Astrocyte (in vitro differentiated cells and primary cell): ENCODE measurements at regions not wholly inside any gene's neighbourhood (a gene's known extent, or its start where the extent isn't known, plus 50 kb on each side); places are given as distances from the start of the nearest gene placed in this dataset.
"Not testable (repeated sequence)": the region's sequence is repeated elsewhere in the genome, so short reads cannot be mapped to it uniquely, and the experiment has no call there.

ENCODE experiments used
- DNase-seq: peaks from one replicate; pipeline ENCODE4 v3.0.0-alpha.2; 2010; ENCODE audit warnings: low read depth
- FAIRE-seq: peaks from 2 replicates; lab custom pipeline; 2011; peaks lifted over from hg19 to GRCh38; lab: Jason Lieb, UNC
- H2AFZ ChIP-seq: 2 replicates; pipeline ENCODE4 v1.6.0; 2012; ENCODE audit warnings: low read depth, low read length, inconsistent platforms
- H3K27ac ChIP-seq: 2 replicates; pipeline ENCODE4 v1.5.1; 2011; ENCODE audit warnings: low read depth, low read length, inconsistent platforms
- H3K27me3 ChIP-seq: 2 replicates; pipeline ENCODE4 v1.6.0; 2011; ENCODE audit warnings: low read length, inconsistent platforms; ENCODE audit not compliant: insufficient read depth
- H3K36me3 ChIP-seq: 2 replicates; pipeline ENCODE4 v1.5.1; 2011; ENCODE audit warnings: low read length, inconsistent platforms; ENCODE audit not compliant: insufficient read depth
- H3K4me1 ChIP-seq: 2 replicates; pipeline ENCODE4 v1.5.1; 2011; ENCODE audit warnings: low read length, inconsistent platforms; ENCODE audit not compliant: insufficient read depth
- H3K4me2 ChIP-seq: 2 replicates; pipeline ENCODE4 v1.6.0; 2012; ENCODE audit warnings: low read length, inconsistent platforms
- H3K4me3 ChIP-seq: 2 replicates; pipeline ENCODE4 v1.5.1; 2011; ENCODE audit warnings: low read depth, mild to moderate bottlenecking, low read length, inconsistent platforms; ENCODE audit not compliant: insufficient read depth
- H3K79me2 ChIP-seq: 2 replicates; pipeline ENCODE4 v1.6.0; 2012; ENCODE audit warnings: mild to moderate bottlenecking, low read length, inconsistent platforms; ENCODE audit not compliant: insufficient read depth
- H3K9ac ChIP-seq: 2 replicates; pipeline ENCODE4 v1.6.0; 2012; ENCODE audit warnings: mild to moderate bottlenecking, low read length, inconsistent platforms
- H3K9me3 ChIP-seq: 2 replicates; pipeline ENCODE4 v1.5.1; 2012; ENCODE audit warnings: low read depth, mild to moderate bottlenecking, low read length, inconsistent platforms; ENCODE audit not compliant: insufficient read depth
- H4K20me1 ChIP-seq: 2 replicates; pipeline ENCODE4 v1.6.0; 2012; ENCODE audit warnings: low read length, inconsistent platforms; ENCODE audit not compliant: insufficient read depth
- H3K27ac Mint-ChIP-seq: one replicate; pipeline ENCODE4 v1.8.0; 2021; ENCODE audit warnings: mild to moderate bottlenecking, mixed read lengths; ENCODE audit not compliant: unreplicated experiment
- H3K27me3 Mint-ChIP-seq: one replicate; pipeline ENCODE4 v1.8.0; 2021; ENCODE audit warnings: low read depth, mixed read lengths; ENCODE audit not compliant: unreplicated experiment
- H3K36me3 Mint-ChIP-seq: one replicate; pipeline ENCODE4 v1.8.0; 2021; ENCODE audit warnings: low read depth, mixed read lengths; ENCODE audit not compliant: unreplicated experiment
- H3K4me1 Mint-ChIP-seq: one replicate; pipeline ENCODE4 v1.8.0; 2021; ENCODE audit warnings: low read depth, mixed read lengths; ENCODE audit not compliant: unreplicated experiment
- H3K4me3 Mint-ChIP-seq: one replicate; pipeline ENCODE4 v1.8.0; 2021; ENCODE audit warnings: mild to moderate bottlenecking, moderate library complexity, mixed read lengths; ENCODE audit not compliant: unreplicated experiment
- H3K9me3 Mint-ChIP-seq: one replicate; pipeline ENCODE4 v1.8.0; 2021; ENCODE audit warnings: mild to moderate bottlenecking, mixed read lengths; ENCODE audit not compliant: unreplicated experiment

GRCh38 chr17:20667712-20668111 lies 88.2 kb downstream of the CDRT15L2 start:
- not testable (repeated sequence) for H3K9me3 Mint-ChIP-seq, H3K9me3 ChIP-seq, H3K4me1 ChIP-seq, H3K4me1 Mint-ChIP-seq, H3K4me3 Mint-ChIP-seq, H3K27ac Mint-ChIP-seq, H3K27me3 Mint-ChIP-seq, H3K4me3 ChIP-seq, FAIRE-seq, H3K9ac ChIP-seq, H3K27ac ChIP-seq, H4K20me1 ChIP-seq, H3K4me2 ChIP-seq, H3K27me3 ChIP-seq, DNase-seq, H3K36me3 Mint-ChIP-seq, H3K79me2 ChIP-seq, H3K36me3 ChIP-seq, H2AFZ ChIP-seq

DNA sequence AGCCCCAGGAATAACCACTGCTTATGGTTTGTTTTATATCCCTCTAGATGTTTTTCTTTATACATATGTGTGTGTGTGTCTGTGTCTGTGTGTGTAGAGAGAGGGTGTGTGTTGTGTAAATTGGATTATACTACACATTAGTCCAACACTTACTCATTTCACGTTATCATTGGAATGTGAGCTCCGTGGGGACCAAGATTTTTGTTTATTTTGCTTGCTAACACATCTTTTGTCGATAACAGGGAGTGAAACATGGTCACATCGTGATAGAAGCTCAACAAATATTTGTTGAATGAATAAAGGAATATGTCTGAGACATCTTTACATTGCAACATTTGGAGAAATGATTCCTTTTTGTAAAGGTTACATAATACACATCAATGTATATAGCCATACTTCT lies 88.8 kb downstream of the CDRT15L2 start:
- H3K27me3 Mint-ChIP-seq, H3K27ac Mint-ChIP-seq, H3K27me3 ChIP-seq, H3K9me3 Mint-ChIP-seq, H3K4me1 ChIP-seq, H3K4me3 Mint-ChIP-seq, H2AFZ ChIP-seq, DNase-seq, H4K20me1 ChIP-seq, H3K4me3 ChIP-seq, FAIRE-seq, H3K9ac ChIP-seq, H3K36me3 Mint-ChIP-seq, H3K4me1 Mint-ChIP-seq, H3K79me2 ChIP-seq, H3K9me3 ChIP-seq, H3K27ac ChIP-seq, H3K4me2 ChIP-seq, H3K36me3 ChIP-seq: not testable (repeated sequence)

DNA sequence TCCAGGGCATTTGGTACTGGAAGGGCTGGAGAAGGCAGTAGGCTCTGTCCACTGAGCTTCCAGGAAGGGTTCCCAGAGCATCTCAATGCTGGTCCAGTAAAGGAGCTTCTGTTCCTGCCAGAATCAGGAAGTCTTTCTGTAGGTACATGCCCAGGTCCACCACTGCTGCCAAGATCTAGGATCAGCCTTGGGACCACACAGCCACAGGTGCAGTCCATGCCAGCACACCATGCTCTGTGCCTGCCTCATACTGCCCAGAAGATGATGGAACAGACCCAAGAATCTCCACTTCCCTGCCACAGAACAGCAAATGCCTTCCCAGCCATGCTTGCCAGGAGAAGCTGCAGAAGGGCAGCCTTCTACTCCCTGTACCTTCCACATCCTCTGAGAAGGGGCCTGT lies 89.3 kb downstream of the CDRT15L2 start:
- not testable (repeated sequence) for H3K4me3 Mint-ChIP-seq, H3K27ac ChIP-seq, H3K4me1 ChIP-seq, H3K9ac ChIP-seq, DNase-seq, H3K36me3 Mint-ChIP-seq, H4K20me1 ChIP-seq, H3K4me1 Mint-ChIP-seq, H2AFZ ChIP-seq, H3K27ac Mint-ChIP-seq, H3K79me2 ChIP-seq, H3K9me3 ChIP-seq, FAIRE-seq, H3K9me3 Mint-ChIP-seq, H3K27me3 ChIP-seq, H3K4me2 ChIP-seq, H3K4me3 ChIP-seq, H3K36me3 ChIP-seq, H3K27me3 Mint-ChIP-seq

DNA sequence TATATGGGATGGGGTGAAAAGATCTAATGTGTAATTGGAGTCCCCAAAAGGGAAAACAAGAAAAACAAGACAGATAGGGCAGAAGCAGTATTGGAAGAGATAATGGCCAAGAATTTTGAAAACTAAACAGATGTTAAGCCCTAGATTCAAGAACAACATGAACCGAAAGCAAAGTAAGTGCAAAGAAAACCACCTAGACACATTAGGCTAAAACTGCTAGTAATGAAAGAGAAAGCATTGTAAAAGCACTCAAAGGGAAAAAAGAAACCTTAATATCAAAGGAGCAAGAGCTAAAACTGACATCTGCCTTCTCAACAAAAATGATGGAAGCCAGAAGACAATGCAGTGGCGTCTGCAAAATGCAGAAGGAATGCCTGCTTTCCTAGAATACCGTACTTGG lies 91.0 kb downstream of the CDRT15L2 start:
- H2AFZ ChIP-seq, H3K27me3 ChIP-seq, H3K4me3 Mint-ChIP-seq, H3K4me1 Mint-ChIP-seq, H3K4me2 ChIP-seq, H3K27ac ChIP-seq, H3K36me3 Mint-ChIP-seq, H3K27ac Mint-ChIP-seq, H3K9ac ChIP-seq, H3K9me3 ChIP-seq, H3K4me1 ChIP-seq, H4K20me1 ChIP-seq, H3K79me2 ChIP-seq, H3K27me3 Mint-ChIP-seq, H3K36me3 ChIP-seq, DNase-seq, H3K4me3 ChIP-seq, FAIRE-seq, H3K9me3 Mint-ChIP-seq: not testable (repeated sequence)

DNA sequence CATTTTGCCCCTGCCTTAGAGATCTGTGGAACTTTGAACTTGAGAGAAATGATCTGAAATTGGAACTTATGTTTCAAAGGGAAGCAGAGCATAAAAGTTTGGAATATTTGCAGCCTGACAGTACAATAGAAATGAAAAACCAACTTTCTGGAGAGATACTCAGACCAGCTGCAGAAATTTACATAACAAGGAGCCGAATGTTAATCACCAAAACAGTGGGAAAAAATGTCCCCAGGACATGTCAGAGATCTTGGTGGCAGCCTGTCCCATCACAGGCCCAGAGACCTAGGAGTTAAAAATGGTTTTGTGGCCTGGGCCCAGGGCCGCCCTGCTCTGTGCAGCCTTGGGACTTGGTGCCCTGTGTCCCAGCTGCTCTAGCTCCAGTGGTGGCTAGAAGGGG lies 94.8 kb downstream of the CDRT15L2 start:
- H3K4me2 ChIP-seq, H3K4me1 Mint-ChIP-seq, H3K9me3 ChIP-seq, H3K36me3 ChIP-seq, H3K79me2 ChIP-seq, H4K20me1 ChIP-seq, H3K27ac Mint-ChIP-seq, H3K27me3 ChIP-seq, H2AFZ ChIP-seq, H3K9me3 Mint-ChIP-seq, H3K9ac ChIP-seq, H3K27me3 Mint-ChIP-seq, H3K4me3 ChIP-seq, DNase-seq, H3K27ac ChIP-seq, FAIRE-seq, H3K36me3 Mint-ChIP-seq, H3K4me3 Mint-ChIP-seq, H3K4me1 ChIP-seq: not testable (repeated sequence)

DNA sequence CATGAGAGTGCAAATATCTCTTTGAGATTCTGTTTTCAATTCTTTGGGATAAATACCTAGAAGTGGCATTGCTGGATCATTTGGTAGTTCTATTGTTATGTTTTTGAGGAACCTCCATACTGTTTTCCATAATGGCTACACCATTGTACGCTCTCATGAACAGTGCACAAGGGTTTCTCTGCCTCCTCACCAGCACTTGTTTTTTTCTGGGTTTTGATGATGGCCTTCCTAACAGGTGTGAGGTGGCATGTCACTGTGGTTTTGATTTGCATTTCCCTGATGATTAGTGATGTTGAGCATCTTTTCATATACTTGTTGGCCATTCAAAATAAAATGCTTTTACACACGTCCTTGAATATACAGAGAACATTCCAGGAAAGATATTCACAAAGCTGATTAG lies 96.2 kb downstream of the CDRT15L2 start:
- not testable (repeated sequence) for DNase-seq, H3K36me3 ChIP-seq, H3K27ac ChIP-seq, H3K9me3 Mint-ChIP-seq, H3K27me3 ChIP-seq, H2AFZ ChIP-seq, H3K9me3 ChIP-seq, H3K4me2 ChIP-seq, H3K27me3 Mint-ChIP-seq, H3K9ac ChIP-seq, H3K4me1 Mint-ChIP-seq, H3K27ac Mint-ChIP-seq, H4K20me1 ChIP-seq, H3K79me2 ChIP-seq, FAIRE-seq, H3K4me3 Mint-ChIP-seq, H3K4me1 ChIP-seq, H3K4me3 ChIP-seq, H3K36me3 Mint-ChIP-seq
